Endothelial cell (in vitro differentiated cells): ENCODE measurements at regions not wholly inside any gene's neighbourhood (a gene's known extent, or its start where the extent isn't known, plus 50 kb on each side); places are given as distances from the start of the nearest gene placed in this dataset.

Experiments used
- DNase-seq: peaks from one replicate; pipeline ENCODE4 v3.0.0; 2021; ENCODE audit warnings: low spot score
- H3K27ac Mint-ChIP-seq: one replicate; pipeline ENCODE4 v1.8.0; 2021; ENCODE audit warnings: mixed read lengths, inconsistent platforms; ENCODE audit not compliant: unreplicated experiment
- H3K27me3 Mint-ChIP-seq: one replicate; pipeline ENCODE4 v1.8.0; 2021; ENCODE audit warnings: mild to moderate bottlenecking, moderate library complexity, mixed read lengths, inconsistent platforms; ENCODE audit not compliant: unreplicated experiment
- H3K36me3 Mint-ChIP-seq: one replicate; pipeline ENCODE4 v1.8.0; 2021; ENCODE audit warnings: mild to moderate bottlenecking, low read depth, mixed read lengths, inconsistent platforms; ENCODE audit not compliant: unreplicated experiment
- H3K4me1 Mint-ChIP-seq: one replicate; pipeline ENCODE4 v1.8.0; 2021; ENCODE audit warnings: mild to moderate bottlenecking, mixed read lengths, inconsistent platforms; ENCODE audit not compliant: unreplicated experiment
- H3K4me3 Mint-ChIP-seq: one replicate; pipeline ENCODE4 v1.8.0; 2021; ENCODE audit warnings: mild to moderate bottlenecking, mixed read lengths, inconsistent platforms; ENCODE audit not compliant: unreplicated experiment
- H3K9me3 Mint-ChIP-seq: one replicate; pipeline ENCODE4 v1.8.0; 2021; ENCODE audit warnings: mixed read lengths, inconsistent platforms; ENCODE audit not compliant: unreplicated experiment
- TF ChIP-seq, protein P1 (sequence below): fragments of 200-600 bp; sonication (generic); IDR thresholded peaks from one replicate; pipeline ENCODE4 v1.5.0; 2021; ENCODE audit warnings: antibody characterized with exemption; ENCODE audit not compliant: unreplicated experiment

DNA sequence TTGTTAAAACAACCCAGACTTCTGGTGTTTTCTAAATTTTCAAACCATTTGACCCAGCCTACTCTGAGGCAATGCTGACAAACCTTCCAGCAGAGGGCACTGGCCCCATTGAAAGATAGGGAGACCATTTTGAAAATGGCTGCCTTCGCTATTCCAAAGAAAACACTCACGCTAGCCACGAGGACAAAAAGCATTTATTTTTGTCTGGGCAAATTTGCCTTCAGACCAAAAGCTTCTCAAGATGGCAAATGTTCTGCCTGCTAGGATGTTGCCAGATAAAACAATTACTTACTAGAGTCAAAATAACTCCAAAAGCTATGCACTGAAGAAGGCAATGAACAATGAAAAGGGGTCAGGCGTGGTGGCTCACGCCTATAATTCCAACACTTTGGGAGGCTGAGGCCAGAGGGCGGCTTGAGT is 296.7 kb upstream of the IRX5 start:
- no peaks in the 10 kb centered on the region for H3K9me3 Mint-ChIP-seq
- no peaks in the 10 kb centered on the region for H3K36me3 Mint-ChIP-seq
- peaks cover 16% of the 10 kb centered on the region for H3K4me1 Mint-ChIP-seq
- no peak overlapping the region for H3K27ac Mint-ChIP-seq
- DNase-seq, result peak; percentile 28
- H3K27me3 Mint-ChIP-seq, result no peaks in the 10 kb centered on the region
- H3K4me3 Mint-ChIP-seq, result no peak overlapping the region
- TF ChIP-seq, protein P1, sequence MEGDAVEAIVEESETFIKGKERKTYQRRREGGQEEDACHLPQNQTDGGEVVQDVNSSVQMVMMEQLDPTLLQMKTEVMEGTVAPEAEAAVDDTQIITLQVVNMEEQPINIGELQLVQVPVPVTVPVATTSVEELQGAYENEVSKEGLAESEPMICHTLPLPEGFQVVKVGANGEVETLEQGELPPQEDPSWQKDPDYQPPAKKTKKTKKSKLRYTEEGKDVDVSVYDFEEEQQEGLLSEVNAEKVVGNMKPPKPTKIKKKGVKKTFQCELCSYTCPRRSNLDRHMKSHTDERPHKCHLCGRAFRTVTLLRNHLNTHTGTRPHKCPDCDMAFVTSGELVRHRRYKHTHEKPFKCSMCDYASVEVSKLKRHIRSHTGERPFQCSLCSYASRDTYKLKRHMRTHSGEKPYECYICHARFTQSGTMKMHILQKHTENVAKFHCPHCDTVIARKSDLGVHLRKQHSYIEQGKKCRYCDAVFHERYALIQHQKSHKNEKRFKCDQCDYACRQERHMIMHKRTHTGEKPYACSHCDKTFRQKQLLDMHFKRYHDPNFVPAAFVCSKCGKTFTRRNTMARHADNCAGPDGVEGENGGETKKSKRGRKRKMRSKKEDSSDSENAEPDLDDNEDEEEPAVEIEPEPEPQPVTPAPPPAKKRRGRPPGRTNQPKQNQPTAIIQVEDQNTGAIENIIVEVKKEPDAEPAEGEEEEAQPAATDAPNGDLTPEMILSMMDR, result peak; percentile 62

DNA sequence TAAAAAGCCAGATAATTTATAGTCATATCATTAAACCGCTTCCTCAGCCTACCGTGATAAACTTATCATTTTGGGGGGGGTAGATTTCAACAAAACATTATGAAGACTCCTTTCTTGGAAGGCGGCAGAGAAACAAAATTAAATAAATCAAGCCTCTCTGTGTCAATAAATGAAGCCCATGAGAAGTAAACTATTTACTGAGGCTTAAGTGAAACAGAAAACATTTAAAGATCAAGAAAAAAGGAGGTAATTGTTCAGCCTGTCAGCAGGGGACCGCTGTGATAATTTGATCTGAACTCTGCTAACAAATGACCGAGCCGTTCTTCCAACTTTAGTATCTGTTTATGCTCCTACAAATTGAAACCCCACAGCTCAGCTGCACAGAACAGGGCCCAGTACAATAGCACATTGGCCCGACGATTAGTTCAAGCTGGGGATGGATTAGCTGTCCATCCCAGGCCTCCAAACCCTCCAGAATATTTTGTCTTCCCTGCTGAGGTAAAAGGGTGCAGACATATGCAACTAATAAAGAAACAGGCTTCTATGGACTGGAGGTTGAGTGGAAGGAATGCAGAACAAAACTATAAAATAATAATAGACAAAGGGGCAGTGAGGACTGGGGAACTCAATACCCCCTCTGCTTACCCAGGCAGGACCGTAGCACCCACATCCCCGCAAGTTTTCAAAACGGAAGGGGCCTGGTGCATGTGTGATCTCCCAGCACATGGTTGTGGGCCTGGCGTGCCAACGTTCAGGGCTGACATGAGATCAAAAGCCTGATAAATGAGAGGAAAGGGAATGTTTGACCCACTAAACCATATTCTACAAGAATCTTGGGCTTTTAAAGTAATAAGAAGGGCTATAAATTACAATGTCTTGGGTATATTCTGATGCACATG is 298.1 kb upstream of the IRX5 start:
- Mint-ChIP-seq H3K9me3 (no peaks in the 10 kb centered on the region), H3K4me1 (peaks cover 16% of the 10 kb centered on the region), H3K36me3 (no peaks in the 10 kb centered on the region), H3K27ac (no peak overlapping the region), H3K4me3 (no peak overlapping the region), H3K27me3 (no peaks in the 10 kb centered on the region)
- DNase-seq, result no peak
- TF ChIP-seq, protein P1, result no peak

DNA sequence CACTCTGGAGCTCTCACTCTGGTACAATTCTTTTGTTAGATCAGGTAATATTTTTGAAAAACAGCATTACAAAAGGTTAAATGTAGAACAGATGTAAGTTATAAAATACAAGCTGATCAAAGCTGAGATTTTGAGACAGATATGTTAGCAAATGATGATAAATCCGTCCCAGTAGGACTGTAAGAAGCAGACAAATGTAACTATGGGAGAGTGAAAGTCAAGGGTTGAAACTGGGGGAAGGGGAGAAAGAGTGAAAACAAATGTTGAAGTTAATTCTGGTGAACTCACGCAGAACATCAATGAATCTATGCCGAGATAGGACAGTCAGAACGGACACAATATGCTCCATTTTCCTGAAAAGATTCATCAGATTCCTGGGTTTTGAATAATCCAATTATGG is 298.9 kb upstream of the IRX5 start:
- TF ChIP-seq, protein P1, result no peak
- H3K27ac Mint-ChIP-seq, result no peak overlapping the region
- no peaks in the 10 kb centered on the region for H3K36me3 Mint-ChIP-seq
- no peak overlapping the region for H3K4me3 Mint-ChIP-seq
- DNase-seq, result no peak
- peaks cover 10% of the 10 kb centered on the region for H3K4me1 Mint-ChIP-seq
- H3K9me3 Mint-ChIP-seq, result no peaks in the 10 kb centered on the region
- no peaks in the 10 kb centered on the region for H3K27me3 Mint-ChIP-seq

DNA sequence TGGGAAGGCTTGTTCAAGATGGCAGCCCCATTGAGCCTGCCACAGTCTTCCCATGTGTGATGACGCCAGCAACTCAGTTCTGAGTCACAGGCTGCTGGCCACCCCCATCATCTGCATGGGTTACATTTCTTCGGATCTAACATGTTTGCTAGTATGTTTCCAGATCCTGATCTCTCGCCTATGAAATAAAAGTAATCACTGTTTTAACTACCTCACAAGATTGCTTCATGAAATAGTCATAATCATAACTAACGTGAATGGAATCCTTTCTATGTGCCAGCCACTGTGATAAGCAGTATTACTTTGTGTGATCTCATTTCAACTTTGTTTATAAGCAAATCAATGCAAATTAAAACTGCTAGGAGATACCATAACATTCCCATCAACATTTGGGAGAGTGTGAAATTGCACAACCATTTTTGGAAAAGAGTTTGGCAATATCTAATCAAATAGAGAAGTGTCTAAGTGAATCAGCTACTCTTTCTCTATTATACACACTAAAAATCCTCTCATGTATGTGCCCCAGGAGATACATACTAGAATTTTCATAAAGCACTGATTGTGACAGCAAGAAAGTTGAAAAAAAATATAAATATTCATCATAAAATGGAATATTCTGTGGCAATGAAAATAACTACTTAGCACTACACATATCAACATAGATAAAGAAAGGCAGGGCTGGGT is 300.2 kb upstream of the IRX5 start:
- TF ChIP-seq, protein P1, result no peak
- Mint-ChIP-seq H3K36me3 (no peaks in the 10 kb centered on the region), H3K27me3 (no peaks in the 10 kb centered on the region), H3K4me1 (no peaks in the 10 kb centered on the region), H3K27ac (no peak overlapping the region), H3K9me3 (no peaks in the 10 kb centered on the region), H3K4me3 (no peak overlapping the region)
- DNase-seq, result no peak
